Daoy (cell line): ENCODE measurements at regions not wholly inside any gene's neighbourhood (a gene's known extent, or its start where the extent isn't known, plus 50 kb on each side); places are given as distances from the start of the nearest gene placed in this dataset.

Experiments
- DNase-seq: peaks from one replicate; pipeline ENCODE4 v3.0.0-alpha.2; 2015; ENCODE audit warnings: low read depth

DNA sequence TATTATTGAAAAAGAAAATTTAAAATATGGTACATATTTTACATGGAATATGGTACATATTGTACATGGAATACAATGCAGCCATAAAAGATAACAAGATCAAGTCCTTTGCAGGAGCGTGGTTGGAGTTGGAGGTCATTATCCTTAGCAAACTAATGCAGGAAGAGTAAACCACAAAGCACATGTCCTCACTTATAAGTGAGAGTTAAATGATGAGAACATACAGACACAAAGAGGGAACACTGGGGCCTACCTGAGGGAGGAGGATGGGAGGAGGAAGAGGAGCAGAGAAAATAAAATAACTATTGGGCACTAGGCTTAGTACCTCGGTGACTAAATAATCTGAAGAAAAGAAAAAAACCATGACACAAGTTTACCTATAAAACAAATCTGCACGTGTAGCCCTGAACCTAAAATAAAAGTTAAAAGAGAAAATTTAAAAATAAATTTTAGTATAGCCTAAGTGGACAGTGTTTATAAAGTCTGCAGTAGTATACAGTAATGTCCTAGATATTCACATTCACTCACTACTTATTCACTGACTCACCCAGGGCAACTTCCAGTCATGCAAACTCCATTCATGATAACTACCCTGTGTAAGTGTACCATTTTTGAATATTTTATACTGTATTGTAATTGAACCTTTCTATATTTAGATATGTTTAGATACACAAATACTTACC lies 204.4 kb downstream of the FAM76B start:
- DNase-seq, result peak; percentile 34

DNA sequence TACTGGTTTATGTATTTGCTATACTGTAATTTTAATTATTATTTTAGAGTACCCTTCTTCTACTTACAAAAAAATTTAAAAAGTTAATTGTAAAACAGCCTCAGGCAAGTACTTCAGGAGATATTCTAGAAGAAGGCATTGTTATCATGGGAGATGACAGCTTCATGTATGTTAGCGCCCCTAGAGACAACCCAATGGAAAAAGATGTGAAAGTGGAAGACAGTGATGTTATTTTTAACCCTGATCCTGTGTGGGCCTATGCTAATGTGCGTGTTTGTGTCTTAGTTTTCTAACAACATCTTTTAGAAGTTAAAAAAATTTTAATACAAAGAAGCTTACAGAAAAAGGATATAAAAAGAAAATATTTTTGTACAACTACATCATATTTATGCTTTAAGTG lies 205.0 kb downstream of the FAM76B start:
- DNase-seq, result no peak

- no peak for DNase-seq
Observed at GRCh38 chr11:95584180-95584579, 205.4 kb downstream of the FAM76B start.

- DNase-seq, result peak; percentile 51
Observed at GRCh38 chr11:95577716-95578460, 211.7 kb downstream of the FAM76B start.

- DNase-seq, result no peak
Observed at GRCh38 chr11:95576146-95576845, 213.3 kb downstream of the FAM76B start.

GRCh38 chr11:95575517-95575916 lies 214.1 kb downstream of the FAM76B start:
- DNase-seq, result no peak

DNA sequence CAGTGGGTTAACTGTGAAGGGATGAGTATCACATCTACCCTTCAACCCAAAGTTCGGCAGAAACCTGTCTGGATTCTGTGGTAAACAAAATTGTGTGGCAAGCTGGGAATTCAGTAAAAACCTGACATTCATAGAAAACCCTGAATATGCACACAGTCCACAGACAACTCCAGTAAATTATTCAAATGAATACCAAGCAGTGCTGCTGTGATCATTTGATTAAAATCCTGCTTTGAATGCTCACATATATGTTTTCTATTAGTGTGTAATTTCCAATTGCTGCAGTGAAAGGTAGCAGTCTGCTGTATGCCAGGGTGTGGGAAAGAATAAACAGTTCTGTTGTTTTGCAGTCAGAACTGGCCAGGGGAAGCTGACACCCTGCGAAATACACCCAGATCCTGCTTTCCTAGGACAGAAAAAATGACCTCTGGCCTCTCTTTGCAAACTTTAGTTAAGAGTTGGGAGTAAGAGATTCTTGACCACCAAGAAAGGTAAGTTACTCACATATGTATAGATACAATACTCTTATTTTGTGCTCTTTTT lies 217.8 kb downstream of the FAM76B start:
- no peak for DNase-seq

- DNase-seq, result no peak
Observed at GRCh38 chr11:95570845-95571244, 218.7 kb downstream of the FAM76B start.

GRCh38 chr11:95569207-95569606 lies 220.4 kb downstream of the FAM76B start:
- DNase-seq, result no peak

DNA sequence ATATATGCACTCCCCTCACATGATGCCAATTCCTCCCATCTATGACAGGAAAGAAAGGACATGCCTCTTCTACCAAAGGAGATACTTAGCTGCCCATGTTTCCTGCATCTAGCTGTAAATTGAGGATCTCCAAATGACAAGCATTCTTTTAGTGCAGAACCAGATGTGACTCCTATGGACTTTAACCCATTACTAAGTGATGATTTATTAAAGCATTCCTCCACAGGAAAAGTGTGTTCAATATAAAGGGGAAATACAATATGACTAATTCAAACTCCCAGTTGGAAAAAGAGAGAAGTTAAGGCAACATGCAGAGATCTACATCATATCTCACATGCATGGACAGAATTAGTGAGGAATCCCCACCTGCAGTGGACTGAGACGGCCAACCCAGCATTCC lies 221.3 kb downstream of the FAM76B start:
- DNase-seq, result no peak

DNA sequence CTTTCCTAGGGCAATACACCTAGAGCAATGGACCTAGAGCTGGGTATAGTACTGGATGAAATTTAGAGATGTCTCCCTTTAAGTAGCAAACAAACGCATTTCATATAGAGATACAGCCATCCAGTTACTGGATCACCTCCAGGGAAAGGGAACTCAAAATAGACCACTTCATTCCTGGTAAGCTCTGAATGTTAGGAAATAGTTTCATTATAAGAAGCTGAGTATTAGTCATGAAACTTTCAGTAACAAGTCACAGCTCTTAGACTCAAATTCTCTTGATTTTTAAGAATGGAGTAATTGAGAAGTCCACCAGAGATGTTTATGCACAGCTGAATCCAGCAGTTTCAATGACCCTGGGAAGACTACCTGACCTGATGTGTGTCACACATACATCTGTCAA lies 221.9 kb downstream of the FAM76B start:
- DNase-seq, result no peak

- no peak for DNase-seq
Observed at GRCh38 chr11:95566211-95566610, 223.4 kb downstream of the FAM76B start.

- DNase-seq, result no peak
Observed at GRCh38 chr11:95565724-95566141, 223.8 kb downstream of the FAM76B start.

GRCh38 chr11:95563859-95564258 lies 225.7 kb downstream of the FAM76B start:
- DNase-seq, result no peak

GRCh38 chr11:95563173-95563572 lies 226.4 kb downstream of the FAM76B start:
- no peak for DNase-seq

DNA sequence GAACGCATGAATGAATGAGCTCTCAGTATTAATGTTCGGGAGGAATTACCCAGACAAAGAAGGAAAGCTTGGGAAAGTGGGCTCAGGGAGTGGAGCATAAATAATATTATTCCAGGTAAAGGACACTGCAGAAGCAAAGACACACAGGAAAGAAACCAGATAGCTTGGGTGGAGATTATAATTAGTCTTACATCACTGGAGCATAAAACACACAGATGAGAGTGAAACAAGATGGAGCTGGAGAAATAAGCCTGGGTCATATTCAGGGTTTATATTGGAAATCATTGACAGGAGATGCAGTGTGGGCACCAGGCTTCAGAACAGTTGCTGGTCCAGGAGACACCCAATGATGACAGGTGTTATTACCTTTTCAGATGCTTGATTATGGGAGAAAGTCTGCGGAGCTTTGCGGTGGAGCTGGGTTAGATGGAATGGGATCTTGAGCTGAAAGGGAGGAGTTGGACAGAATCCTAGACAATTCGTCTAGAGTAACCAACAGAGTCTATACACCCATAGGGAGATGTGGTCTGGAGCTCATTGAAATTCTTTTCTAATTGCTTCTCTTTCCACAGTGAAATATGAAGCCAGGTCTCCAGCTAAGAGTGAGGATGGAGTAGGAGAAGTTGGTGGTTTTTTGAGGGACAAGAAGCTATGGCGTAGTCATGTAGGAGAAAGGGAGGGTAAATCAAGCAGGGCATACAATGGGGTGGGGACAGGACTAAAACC lies 227.2 kb downstream of the FAM76B start:
- DNase-seq, result no peak

DNA sequence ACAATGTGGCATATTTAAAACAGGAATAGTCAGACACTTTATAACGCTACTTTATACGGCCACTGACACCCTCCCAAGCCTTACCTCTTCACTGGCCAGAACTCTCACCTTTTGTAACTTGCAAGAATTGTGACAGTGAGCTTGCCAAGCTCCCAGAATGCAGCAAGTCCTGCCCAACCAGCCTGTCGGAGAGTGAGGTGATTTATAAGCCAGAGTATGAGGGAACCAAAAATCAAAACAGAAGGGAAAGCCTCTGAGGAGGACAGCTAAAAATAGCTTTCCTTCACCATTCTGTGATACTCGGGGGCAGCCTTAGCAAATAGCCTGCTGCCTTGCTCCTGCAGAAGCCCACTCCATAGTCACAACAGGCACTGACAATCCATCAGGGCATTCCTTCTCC lies 229.7 kb downstream of the FAM76B start:
- no peak for DNase-seq

DNA sequence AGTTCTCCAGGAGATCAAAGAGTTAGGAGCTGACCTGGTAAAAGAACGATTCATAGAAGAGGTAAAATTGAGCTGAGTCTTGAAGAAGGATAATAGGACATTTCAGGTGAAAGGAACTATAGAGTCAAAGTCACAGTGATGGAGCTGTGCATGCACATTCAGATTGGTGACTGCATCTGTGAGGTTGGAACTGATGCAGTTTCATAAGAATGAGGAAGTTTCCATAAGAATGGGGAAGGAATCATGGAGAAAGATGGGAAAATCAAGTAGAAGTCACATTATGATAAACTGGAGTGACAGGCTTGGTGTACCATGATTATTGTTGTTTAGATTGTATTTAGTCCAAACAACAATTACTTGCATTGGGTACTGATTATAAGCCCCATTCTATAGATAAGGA lies 232.2 kb downstream of the FAM76B start:
- DNase-seq, result no peak

DNA sequence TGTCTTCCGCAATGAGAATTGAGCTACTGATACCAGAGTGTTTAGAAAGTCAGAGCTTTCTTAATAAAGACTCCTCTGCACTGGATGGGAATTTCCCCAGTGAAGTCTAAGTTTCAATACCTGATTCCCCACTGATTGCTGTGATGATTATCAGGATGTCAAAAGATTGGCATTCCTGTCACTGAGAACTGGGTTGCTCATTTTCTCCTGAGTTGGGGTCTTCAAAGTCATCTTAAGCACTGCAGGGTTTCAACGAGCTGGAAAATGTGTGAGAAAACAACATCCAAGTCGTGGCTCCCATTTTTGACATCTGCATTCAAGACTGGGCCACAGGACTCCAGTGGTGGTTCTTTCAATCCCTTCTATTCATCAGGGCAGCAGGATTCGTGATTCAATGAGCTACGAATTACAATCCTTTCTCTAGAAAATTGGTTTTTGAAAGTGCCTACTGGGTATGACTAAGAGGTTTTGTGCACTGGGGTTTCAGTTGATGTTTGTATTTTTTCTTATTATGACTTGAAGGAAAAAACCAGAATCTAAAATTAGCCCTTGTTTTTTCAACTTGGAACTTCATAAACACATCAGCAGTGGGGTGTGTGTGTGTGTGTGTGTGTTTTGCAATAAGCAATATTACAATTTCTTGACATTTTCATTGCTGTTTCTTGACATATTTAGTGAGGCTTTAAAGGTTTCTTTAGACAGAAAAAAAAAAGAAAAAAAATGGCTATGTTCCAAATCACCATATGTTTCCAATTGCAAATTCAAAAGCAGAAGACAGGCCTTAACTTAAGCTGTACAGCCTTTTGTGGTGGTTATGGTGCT lies 233.0 kb downstream of the FAM76B start:
- DNase-seq, result no peak

DNA sequence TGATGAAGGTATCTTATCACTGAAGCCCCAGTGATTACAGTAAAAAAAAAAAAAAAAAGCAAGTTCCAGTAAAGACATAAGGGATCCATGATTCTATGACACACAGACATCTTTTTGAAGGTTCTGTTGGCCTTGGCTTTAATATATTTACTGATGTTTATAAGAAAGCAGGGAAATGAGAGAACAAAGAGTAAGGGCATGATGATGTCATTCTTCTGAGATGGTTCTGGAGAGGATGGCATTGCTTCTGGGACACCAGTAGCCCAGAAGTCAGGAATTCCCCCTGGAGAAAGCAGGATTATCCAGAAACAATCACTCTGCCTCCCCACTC lies 233.6 kb downstream of the FAM76B start:
- no peak for DNase-seq

GRCh38 chr11:95554911-95555310 lies 234.7 kb downstream of the FAM76B start:
- no peak for DNase-seq
